Activated CD8-positive, alpha-beta memory T cell treated with anti-CD3 and anti-CD28 coated beads, Interleukin-2, amount 50 U/mL, for 24 hours (primary cell): ENCODE measurements at regions not wholly inside any gene's neighbourhood (a gene's known extent, or its start where the extent isn't known, plus 50 kb on each side); places are given as distances from the start of the nearest gene placed in this dataset.
"Not testable (repeated sequence)": the region's sequence is repeated elsewhere in the genome, so short reads cannot be mapped to it uniquely, and the experiment has no call there.

ENCODE experiments used
- DNase-seq: peaks from one replicate; pipeline ENCODE4 v3.0.0-alpha.2; 2020; ENCODE audit errors: extremely low read depth

GRCh38 chr3:106981392-106981791, 395.8 kb upstream of the CCDC54 start:
- no peak for DNase-seq

GRCh38 chr3:106985721-106986120, 391.5 kb upstream of the CCDC54 start:
- no peak for DNase-seq

- DNase-seq: not testable (repeated sequence)
Measured at GRCh38 chr3:106998841-106999682, 378.2 kb upstream of the CCDC54 start.

GRCh38 chr3:107001635-107002034, 375.6 kb upstream of the CCDC54 start:
- no peak for DNase-seq

- DNase-seq: not testable (repeated sequence)
Measured at GRCh38 chr3:107005352-107005751, 371.9 kb upstream of the CCDC54 start.

- no peak for DNase-seq
Measured at GRCh38 chr3:107008213-107008612, 369.0 kb upstream of the CCDC54 start.

GRCh38 chr3:107013641-107014040, 363.6 kb upstream of the CCDC54 start:
- no peak for DNase-seq

- DNase-seq: no peak
Measured at GRCh38 chr3:107024551-107025026, 352.6 kb upstream of the CCDC54 start.

GRCh38 chr3:107025961-107026360, 351.3 kb upstream of the CCDC54 start:
- DNase-seq: no peak

- no peak for DNase-seq
Measured at GRCh38 chr3:107028086-107028485, 349.2 kb upstream of the CCDC54 start.

- no peak for DNase-seq
Measured at GRCh38 chr3:107028626-107029025, 348.6 kb upstream of the CCDC54 start.

GRCh38 chr3:107032111-107032510, 345.1 kb upstream of the CCDC54 start:
- DNase-seq: no peak

GRCh38 chr3:107034142-107034541, 343.1 kb upstream of the CCDC54 start:
- no peak for DNase-seq

- no peak for DNase-seq
Measured at GRCh38 chr3:107035176-107035575, 342.1 kb upstream of the CCDC54 start.

GRCh38 chr3:107044677-107045076, 332.6 kb upstream of the CCDC54 start:
- no peak for DNase-seq

GRCh38 chr3:107045791-107046190, 331.4 kb upstream of the CCDC54 start:
- DNase-seq: no peak

- DNase-seq: no peak
Measured at GRCh38 chr3:107055181-107055942, 321.9 kb upstream of the CCDC54 start.

- DNase-seq: no peak
Measured at GRCh38 chr3:107061466-107061865, 315.8 kb upstream of the CCDC54 start.

- no peak for DNase-seq
Measured at GRCh38 chr3:107062310-107062709, 314.9 kb upstream of the CCDC54 start.

- no peak for DNase-seq
Measured at GRCh38 chr3:107062787-107063186, 314.5 kb upstream of the CCDC54 start.

- DNase-seq: no peak
Measured at GRCh38 chr3:107063351-107063750, 313.9 kb upstream of the CCDC54 start.

- peak; percentile 44 for DNase-seq
Measured at GRCh38 chr3:107064405-107065060, 312.7 kb upstream of the CCDC54 start.
